HFF-Myc (cell line): ENCODE measurements at regions not wholly inside any gene's neighbourhood (a gene's known extent, or its start where the extent isn't known, plus 50 kb on each side); places are given as distances from the start of the nearest gene placed in this dataset.
"Not testable (repeated sequence)": the region's sequence is repeated elsewhere in the genome, so short reads cannot be mapped to it uniquely, and the experiment has no call there.

Experiments used
- DNase-seq: peaks from one replicate; pipeline ENCODE4 v3.0.0-alpha.2; 2011; ENCODE audit warnings: low read depth; ENCODE audit errors: extremely low read depth
- H3K4me3 ChIP-seq: replicated peaks from 2 replicates; pipeline ENCODE4 v1.5.1; 2011; ENCODE audit warnings: low read depth, mild to moderate bottlenecking, control low read depth, low read length

- not testable (repeated sequence) for H3K4me3 ChIP-seq
- DNase-seq, result peak; percentile 84
Measured at GRCh38 chr4:49149006-49149975, 163.2 kb downstream of the CWH43 start.

- not testable (repeated sequence) for DNase-seq, H3K4me3 ChIP-seq
Measured at GRCh38 chr4:49150351-49151083, 164.4 kb downstream of the CWH43 start.

- not testable (repeated sequence) for DNase-seq, H3K4me3 ChIP-seq
Measured at GRCh38 chr4:49153011-49153410, 166.9 kb downstream of the CWH43 start.

- H3K4me3 ChIP-seq, result not testable (repeated sequence)
- DNase-seq, result peak; percentile 53
Measured at GRCh38 chr4:49154308-49155103, 168.4 kb downstream of the CWH43 start.

- not testable (repeated sequence) for DNase-seq, H3K4me3 ChIP-seq
Measured at GRCh38 chr4:49155270-49155669, 169.2 kb downstream of the CWH43 start.

- H3K4me3 ChIP-seq, DNase-seq: not testable (repeated sequence)
Measured at GRCh38 chr4:49156309-49156708, 170.2 kb downstream of the CWH43 start.

- H3K4me3 ChIP-seq, DNase-seq: not testable (repeated sequence)
Measured at GRCh38 chr4:49157630-49158029, 171.6 kb downstream of the CWH43 start.

- not testable (repeated sequence) for DNase-seq, H3K4me3 ChIP-seq
Measured at GRCh38 chr4:49161111-49161541, 175.1 kb downstream of the CWH43 start.

GRCh38 chr4:49164916-49165315 lies 178.8 kb downstream of the CWH43 start:
- not testable (repeated sequence) for H3K4me3 ChIP-seq, DNase-seq

- not testable (repeated sequence) for DNase-seq, H3K4me3 ChIP-seq
Measured at GRCh38 chr4:49177847-49178246, 191.8 kb downstream of the CWH43 start.

- DNase-seq, H3K4me3 ChIP-seq: not testable (repeated sequence)
Measured at GRCh38 chr4:49181088-49181487, 195.0 kb downstream of the CWH43 start.

GRCh38 chr4:49211396-49212194 lies 225.5 kb downstream of the CWH43 start:
- not testable (repeated sequence) for DNase-seq

GRCh38 chr4:49213250-49213649 lies 227.2 kb downstream of the CWH43 start:
- not testable (repeated sequence) for H3K4me3 ChIP-seq, DNase-seq

More at GRCh38 chr4:49211396-49212194, 225.5 kb downstream of the CWH43 start:
- H3K4me3 ChIP-seq, result not testable (repeated sequence)

- not testable (repeated sequence) for H3K4me3 ChIP-seq, DNase-seq
Measured at GRCh38 chr4:49213750-49214149, 227.7 kb downstream of the CWH43 start.

- not testable (repeated sequence) for DNase-seq
Measured at GRCh38 chr4:49214453-49215081, 228.5 kb downstream of the CWH43 start.

GRCh38 chr4:49215082-49215479 lies 229.0 kb downstream of the CWH43 start:
- H3K4me3 ChIP-seq, DNase-seq: not testable (repeated sequence)

More at GRCh38 chr4:49214453-49215081, 228.5 kb downstream of the CWH43 start:
- H3K4me3 ChIP-seq, result not testable (repeated sequence)

GRCh38 chr4:49216606-49217005 lies 230.5 kb downstream of the CWH43 start:
- DNase-seq, H3K4me3 ChIP-seq: not testable (repeated sequence)
